H1 (cell line): ENCODE measurements at regions not wholly inside any gene's neighbourhood (a gene's known extent, or its start where the extent isn't known, plus 50 kb on each side); places are given as distances from the start of the nearest gene placed in this dataset.

Experiments used
- POLR2AphosphoS5 ChIP-seq: IDR thresholded peaks from 2 replicates; pipeline ENCODE4 v1.6.1; 2011; ENCODE audit warnings: low read depth, low read length
- TF ChIP-seq, protein P1 (sequence below), 3 experiments: IDR thresholded peaks; 1 replicate in 2 of 3; 2 replicates in 1 of 3; pipeline versions ENCODE4 v1.5.1 to v1.6.1; 2011; ENCODE audit warnings: low read length in 3 of 3, mild to moderate bottlenecking in 3 of 3, inconsistent platforms in 2 of 3, low read depth in 1 of 3, moderate library complexity in 1 of 3; ENCODE audit not compliant: insufficient read depth in 1 of 3; ENCODE audit errors: control extremely low read depth in 1 of 3

DNA sequence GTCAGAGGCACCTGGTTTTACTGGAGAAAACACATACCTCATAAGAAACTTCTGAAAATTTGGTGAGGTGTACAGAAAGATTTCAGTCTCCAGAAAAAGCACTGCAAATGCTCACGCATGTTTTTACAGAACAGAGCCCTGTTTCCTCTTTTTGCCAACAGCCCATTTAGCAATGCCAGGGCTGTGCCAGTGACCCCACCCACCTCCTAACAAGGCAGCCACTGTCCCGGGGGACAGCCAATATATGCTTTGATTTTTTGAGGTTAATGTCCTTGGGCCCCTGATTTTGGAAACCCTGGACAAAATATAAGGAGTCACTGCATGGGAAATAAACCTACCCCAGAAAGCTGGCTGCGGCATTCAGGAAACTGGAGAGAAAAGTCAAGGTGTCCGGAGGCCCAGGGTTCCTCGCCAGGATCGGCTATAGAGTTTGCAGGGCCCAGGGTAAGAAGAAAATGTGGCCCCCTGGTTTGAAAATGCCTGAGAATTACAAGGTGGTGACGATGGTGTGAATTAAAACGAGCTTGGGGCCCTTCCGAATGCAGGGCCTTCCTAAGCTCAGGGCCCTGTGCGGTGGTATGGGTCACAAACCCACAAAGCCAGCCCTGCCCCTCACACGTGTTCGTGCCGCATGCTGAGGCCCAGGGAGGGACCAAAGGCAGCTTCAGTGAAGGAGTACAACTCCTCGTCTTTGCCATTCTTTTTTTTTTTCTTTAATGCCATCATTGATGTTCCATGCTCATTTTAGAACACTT, 71.1 kb upstream of the WNT7B start:
- TF ChIP-seq, protein P1, sequence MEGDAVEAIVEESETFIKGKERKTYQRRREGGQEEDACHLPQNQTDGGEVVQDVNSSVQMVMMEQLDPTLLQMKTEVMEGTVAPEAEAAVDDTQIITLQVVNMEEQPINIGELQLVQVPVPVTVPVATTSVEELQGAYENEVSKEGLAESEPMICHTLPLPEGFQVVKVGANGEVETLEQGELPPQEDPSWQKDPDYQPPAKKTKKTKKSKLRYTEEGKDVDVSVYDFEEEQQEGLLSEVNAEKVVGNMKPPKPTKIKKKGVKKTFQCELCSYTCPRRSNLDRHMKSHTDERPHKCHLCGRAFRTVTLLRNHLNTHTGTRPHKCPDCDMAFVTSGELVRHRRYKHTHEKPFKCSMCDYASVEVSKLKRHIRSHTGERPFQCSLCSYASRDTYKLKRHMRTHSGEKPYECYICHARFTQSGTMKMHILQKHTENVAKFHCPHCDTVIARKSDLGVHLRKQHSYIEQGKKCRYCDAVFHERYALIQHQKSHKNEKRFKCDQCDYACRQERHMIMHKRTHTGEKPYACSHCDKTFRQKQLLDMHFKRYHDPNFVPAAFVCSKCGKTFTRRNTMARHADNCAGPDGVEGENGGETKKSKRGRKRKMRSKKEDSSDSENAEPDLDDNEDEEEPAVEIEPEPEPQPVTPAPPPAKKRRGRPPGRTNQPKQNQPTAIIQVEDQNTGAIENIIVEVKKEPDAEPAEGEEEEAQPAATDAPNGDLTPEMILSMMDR (IDR thresholded peaks at IDR 0.05; ENCODE audit: control extremely low read depth in 1 of 3, insufficient read depth in 1 of 3, low read depth in 1 of 3, low read length in 3 of 3) = no peak
- TF ChIP-seq POLR2AphosphoS5 = no peak
